Psoas muscle (tissue), 7 donors: ENCODE measurements at regions not wholly inside any gene's neighbourhood (a gene's known extent, or its start where the extent isn't known, plus 50 kb on each side); places are given as distances from the start of the nearest gene placed in this dataset.

Source experiments
- ATAC-seq, 4 donors: fragments of 200-7000 bp; cut with Tn5 transposase; one replicate each; pipeline ENCODE4 v1.9.1; 2020; ENCODE audit warnings: moderate library complexity in 3 of 4, mild to moderate bottlenecking in 2 of 4
- DNase-seq, 2 donors: peaks; one replicate each; pipeline ENCODE4 v3.0.0-alpha.2; 2020
- H3K27ac ChIP-seq: fragments of 200-600 bp; one replicate; pipeline ENCODE4 v1.8.0; 2022
- H3K27me3 ChIP-seq, 3 donors: fragments of 200-600 bp in 1 of 3; one replicate each; pipeline versions ENCODE4 v1.6.1 to v1.8.0; 2013 to 2022; ENCODE audit warnings: low read length in 2 of 3, mild to moderate bottlenecking in 2 of 3, moderate library complexity in 1 of 3; ENCODE audit not compliant: insufficient read depth in 3 of 3
- H3K36me3 ChIP-seq, 2 donors: fragments of 200-600 bp in 1 of 2; one replicate each; pipeline versions ENCODE4 v1.6.1 to v1.8.0; 2013 to 2022; ENCODE audit warnings: low read depth in 1 of 2, mild to moderate bottlenecking in 1 of 2, moderate library complexity in 1 of 2; ENCODE audit not compliant: insufficient read depth in 1 of 2
- H3K4me1 ChIP-seq: fragments of 200-600 bp; one replicate; pipeline ENCODE4 v1.8.0; 2022
- H3K4me3 ChIP-seq: fragments of 200-600 bp; one replicate; pipeline ENCODE4 v1.8.0; 2022; ENCODE audit warnings: mild to moderate bottlenecking
- H3K9me3 ChIP-seq: fragments of 200-600 bp; one replicate; pipeline ENCODE4 v1.8.0; 2022
- CTCF ChIP-seq: fragments of 200-600 bp; IDR thresholded peaks from one replicate; pipeline ENCODE4 v1.8.0; 2022; ENCODE audit warnings: antibody characterized with exemption
- WGBS, 3 donors: extraction: QIAGEN DNeasy Blood & Tissue Kit; methylation state at CpG; one replicate each; pipeline versions ENCODE4 v1.1.6 to v1.1.7; 2013; 5-methylcytosine and 5-hydroxymethylcytosine counted together
- intact Hi-C, 2 donors: fragments of 100-400 bp; cut with DNase I; formaldehyde crosslinking; loops; one replicate each; pipeline versions ENCODE4 v1.11.0 to v1.14.2; 2022
- donor health status: healthy with polysubstance abuse.
- donor health status: DM: no; HTN: no; CAD: no; lungs with moderate emphysema.
- donor health status: Bipolar disorder and iron deficiency.
- donor health status: healthy.
- donor health status: DM: yes; HTN: yes; CAD: no.
- donor health status: DM: no; HTN: no; CAD: no.
- donor health status: DM: yes; HTN: yes; CAD: no.

GRCh38 chr10:45502458-45502857 is 128.4 kb downstream of the ALOX5 start:
- H3K4me3 ChIP-seq, result no peak overlapping the region
- no peaks in the 10 kb centered on the region for H3K27me3 ChIP-seq
- H3K4me1 ChIP-seq, result no peaks in the 10 kb centered on the region
- no peak for TF ChIP-seq CTCF
- no peak for ATAC-seq
- no peaks in the 10 kb centered on the region for H3K36me3 ChIP-seq
- no peaks in the 10 kb centered on the region for H3K9me3 ChIP-seq
- no peak overlapping the region for H3K27ac ChIP-seq
- intact Hi-C loops, result no loop called here
- no peak for DNase-seq

GRCh38 chr10:45501791-45502190 is 127.8 kb downstream of the ALOX5 start:
- DNase-seq (no peak), ATAC-seq (no peak)
- intact Hi-C loops, result no loop called here
- no peak for TF ChIP-seq CTCF
- H3K36me3 ChIP-seq, result no peaks in the 10 kb centered on the region
- H3K27ac ChIP-seq, result no peak overlapping the region
- H3K4me1 ChIP-seq, result no peaks in the 10 kb centered on the region
- no peak overlapping the region for H3K4me3 ChIP-seq
- H3K9me3 ChIP-seq, result no peaks in the 10 kb centered on the region
- H3K27me3 ChIP-seq, result no peaks in the 10 kb centered on the region

- intact Hi-C loops, result no loop called here
- TF ChIP-seq CTCF, result no peak
- no peaks in the 10 kb centered on the region for H3K36me3 ChIP-seq
- H3K9me3 ChIP-seq, result no peaks in the 10 kb centered on the region
- no peaks in the 10 kb centered on the region for H3K4me1 ChIP-seq
- ATAC-seq (no peak), DNase-seq (no peak)
- no peaks in the 10 kb centered on the region for H3K27me3 ChIP-seq
- H3K4me3 ChIP-seq, result no peak overlapping the region
- 93 to 97% (median 95%) methylated on average over 1 of the region's 1 CpG for WGBS, 3 donors
- H3K27ac ChIP-seq, result no peak overlapping the region
These were observed 126.8 kb downstream of the ALOX5 start for GRCh38 chr10:45500798-45501197.

- Histone ChIP-seq H3K9me3 (peaks cover 1% of the 10 kb centered on the region), H3K4me3 (no peak overlapping the region), H3K36me3 (no peaks in the 10 kb centered on the region), H3K4me1 (no peaks in the 10 kb centered on the region), H3K27ac (no peak overlapping the region), H3K27me3 (no peaks in the 10 kb centered on the region)
- ATAC-seq, result no peak
- 98 to 99% (median 98%) methylated on average over 1 of the region's 1 CpG for WGBS, 3 donors
- DNase-seq, result no peak
- intact Hi-C loops, result no loop called here
- no peak for TF ChIP-seq CTCF
These were observed 126.3 kb downstream of the ALOX5 start for GRCh38 chr10:45500304-45500703.

- Histone ChIP-seq H3K4me3 (no peak overlapping the region), H3K4me1 (no peaks in the 10 kb centered on the region), H3K36me3 (no peaks in the 10 kb centered on the region), H3K27ac (no peak overlapping the region), H3K9me3 (peaks cover 5% of the 10 kb centered on the region), H3K27me3 (no peaks in the 10 kb centered on the region)
- DNase-seq (no peak), ATAC-seq (no peak)
- WGBS, 3 donors, result 46 to 60% (median 55%) methylated on average over 2 of the region's 2 CpGs
- intact Hi-C loops, result no loop called here
- no peak for TF ChIP-seq CTCF
These were observed 121.6 kb downstream of the ALOX5 start for GRCh38 chr10:45495438-45496152.
